HG03520 (cell line): ENCODE measurements at regions not wholly inside any gene's neighbourhood (a gene's known extent, or its start where the extent isn't known, plus 50 kb on each side); places are given as distances from the start of the nearest gene placed in this dataset.

Source experiments
- ATAC-seq: cut with Tn5 transposase; IDR thresholded peaks from one replicate; pipeline ENCODE4 v1.9.1; 2021; ENCODE audit warnings: mild to moderate bottlenecking, moderate library complexity; ENCODE audit not compliant: unreplicated experiment

DNA sequence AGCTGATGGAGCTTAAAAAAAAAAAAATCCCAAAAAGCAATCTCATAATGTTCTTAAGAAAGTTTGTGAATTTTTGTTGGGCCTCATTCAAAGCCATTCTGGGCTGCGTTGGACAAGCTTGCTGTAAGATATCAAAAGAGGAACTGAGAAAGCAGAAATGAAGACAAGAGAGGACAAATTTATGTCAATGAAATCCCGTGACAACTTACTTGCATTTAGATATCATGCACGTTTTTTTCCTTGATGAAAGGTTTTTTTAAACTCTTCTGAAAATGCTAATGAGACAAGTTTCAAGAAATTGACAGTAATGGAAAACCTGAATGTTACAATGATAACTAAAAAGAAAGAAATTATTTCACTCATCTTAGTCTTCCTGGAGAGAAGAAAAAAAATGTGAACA, 662.9 kb downstream of the SQOR start:
- ATAC-seq: no peak

- ATAC-seq: no peak
These were observed 665.9 kb downstream of the SQOR start for GRCh38 chr15:46300716-46301115.

- no peak for ATAC-seq
These were observed 666.5 kb downstream of the SQOR start for GRCh38 chr15:46301291-46301690.

- ATAC-seq: no peak
These were observed 667.0 kb downstream of the SQOR start for GRCh38 chr15:46301826-46302225.

DNA sequence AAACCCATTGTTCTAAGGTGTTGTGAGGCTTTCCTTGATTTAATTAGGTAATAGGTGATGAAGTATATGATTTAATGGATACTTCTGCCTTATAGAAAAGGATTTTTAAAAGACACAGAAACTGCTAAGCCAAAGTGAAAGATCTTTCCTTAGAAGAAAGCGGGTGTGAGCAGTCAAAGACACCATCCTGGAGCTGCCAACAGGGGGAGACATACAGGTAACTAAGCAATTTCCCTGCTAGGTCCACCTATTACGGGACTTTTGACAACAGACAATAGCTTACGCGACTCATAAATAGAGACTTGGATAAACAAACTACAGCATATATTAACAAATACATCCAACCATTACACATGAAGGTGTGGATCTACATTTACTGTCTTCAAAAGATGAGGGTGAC, 669.5 kb downstream of the SQOR start:
- ATAC-seq: no peak

DNA sequence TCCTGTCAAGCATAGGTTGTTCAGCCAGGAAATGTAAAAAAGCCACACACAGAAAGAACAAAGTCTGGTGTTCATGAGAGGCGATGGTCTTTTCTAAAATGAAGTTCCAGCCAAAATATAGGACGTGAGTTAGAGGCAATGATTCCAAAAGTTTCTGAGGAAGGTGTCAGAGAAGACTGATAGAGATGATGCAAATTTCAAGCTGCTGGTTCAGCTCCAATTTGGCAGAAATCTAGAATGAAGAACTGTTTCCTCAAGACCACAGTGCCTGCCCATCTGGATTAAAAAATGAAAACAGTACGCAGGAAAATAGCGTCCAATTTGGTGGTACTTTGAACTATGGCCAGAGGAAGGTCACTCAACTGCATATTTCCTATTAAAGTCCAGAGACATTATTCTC, 672.9 kb downstream of the SQOR start:
- ATAC-seq: no peak

DNA sequence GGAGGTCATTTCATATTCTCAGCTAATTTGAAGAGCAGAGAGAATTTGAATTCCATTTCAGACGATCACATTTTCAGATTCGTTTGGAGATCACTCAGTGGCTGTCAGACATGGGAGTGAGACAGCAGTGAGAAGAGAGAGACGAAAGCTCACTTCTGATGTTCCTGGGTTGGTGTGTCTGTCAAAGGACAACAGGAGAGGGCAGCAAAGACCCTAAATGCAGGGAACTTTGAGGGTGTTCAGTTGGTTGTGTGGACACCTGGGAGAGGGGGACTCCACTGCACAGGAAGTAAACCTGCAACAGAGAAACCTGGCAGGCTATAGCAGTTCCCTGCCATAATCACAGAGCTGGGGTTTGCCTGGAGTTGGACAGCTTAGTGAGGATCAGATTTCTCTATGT, 675.1 kb downstream of the SQOR start:
- ATAC-seq: no peak

GRCh38 chr15:46312133-46312740, 677.4 kb downstream of the SQOR start:
- ATAC-seq: no peak

DNA sequence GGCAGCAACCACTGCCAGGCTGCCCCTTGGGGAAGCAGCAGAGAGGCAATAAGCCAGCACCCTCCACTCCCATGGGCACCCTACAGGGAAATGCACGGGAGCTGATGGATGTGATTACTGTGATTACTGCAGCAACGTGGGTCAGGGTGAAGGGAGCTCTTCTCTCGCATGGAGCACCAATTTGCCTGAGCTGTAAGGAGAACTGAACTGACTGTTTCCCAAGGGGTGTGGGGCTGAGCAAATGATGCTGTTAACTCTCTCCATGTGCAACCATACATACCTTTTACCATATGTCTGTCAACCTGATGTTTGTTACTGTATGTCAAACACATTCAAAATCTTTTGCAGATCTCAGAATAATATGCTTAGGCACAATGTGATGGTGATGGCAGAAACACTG, 680.6 kb downstream of the SQOR start:
- ATAC-seq: no peak

DNA sequence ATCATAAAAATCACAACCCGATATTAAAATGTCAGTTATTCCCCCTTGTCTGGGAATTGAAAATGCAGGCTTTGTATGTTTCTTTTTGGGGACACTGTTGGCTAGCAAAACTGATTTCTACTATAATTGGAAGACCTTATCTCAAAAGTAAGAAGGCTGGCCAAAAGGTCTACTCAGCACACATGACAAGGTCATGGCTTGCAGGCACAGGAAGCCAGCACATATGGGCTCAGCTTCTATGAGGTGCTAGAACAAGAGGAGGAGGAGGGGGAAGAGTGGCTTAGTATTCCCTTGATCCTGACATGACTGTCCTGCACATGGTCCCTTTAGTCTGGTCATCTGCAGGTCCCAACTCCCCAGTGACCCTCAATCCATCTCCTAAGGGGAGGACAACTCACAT, 681.2 kb downstream of the SQOR start:
- no peak for ATAC-seq

DNA sequence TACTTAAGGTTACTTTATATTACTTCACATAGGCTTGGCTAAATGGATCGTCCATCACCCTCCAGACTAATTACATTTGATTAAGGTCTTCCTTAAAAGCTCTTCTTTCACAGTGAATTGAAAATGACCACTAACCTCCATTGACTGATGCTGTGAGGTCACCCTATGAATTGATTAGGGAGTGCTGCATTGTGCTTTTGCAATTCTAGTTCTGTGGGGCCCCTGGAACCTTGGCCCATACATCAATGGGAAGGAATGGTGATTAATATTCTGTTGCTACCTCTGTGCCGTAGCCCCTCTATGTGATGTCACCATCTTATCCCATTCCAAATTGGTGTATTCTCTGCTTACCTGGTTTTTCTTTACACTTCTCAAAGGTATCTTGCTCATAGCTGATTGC, 682.2 kb downstream of the SQOR start:
- no peak for ATAC-seq

DNA sequence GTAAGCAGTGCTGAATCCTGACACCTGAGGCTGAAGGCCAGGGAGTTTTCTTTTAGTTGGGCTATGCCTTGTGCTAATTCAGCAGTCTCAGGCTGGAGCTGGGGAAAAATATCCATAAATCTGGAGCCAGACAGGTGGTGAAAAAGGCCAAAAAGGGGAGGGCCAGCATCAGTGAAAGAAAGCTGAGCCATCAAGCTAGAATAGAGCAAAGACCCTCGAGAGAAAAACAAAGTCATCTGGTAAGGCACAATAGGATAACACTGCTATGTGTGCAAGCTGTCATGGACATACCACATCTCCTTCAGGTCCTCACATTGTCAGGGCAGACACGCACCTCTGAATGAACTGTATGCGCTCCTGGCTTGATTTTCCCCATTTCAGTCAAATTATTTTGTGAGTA, 687.9 kb downstream of the SQOR start:
- ATAC-seq: no peak

DNA sequence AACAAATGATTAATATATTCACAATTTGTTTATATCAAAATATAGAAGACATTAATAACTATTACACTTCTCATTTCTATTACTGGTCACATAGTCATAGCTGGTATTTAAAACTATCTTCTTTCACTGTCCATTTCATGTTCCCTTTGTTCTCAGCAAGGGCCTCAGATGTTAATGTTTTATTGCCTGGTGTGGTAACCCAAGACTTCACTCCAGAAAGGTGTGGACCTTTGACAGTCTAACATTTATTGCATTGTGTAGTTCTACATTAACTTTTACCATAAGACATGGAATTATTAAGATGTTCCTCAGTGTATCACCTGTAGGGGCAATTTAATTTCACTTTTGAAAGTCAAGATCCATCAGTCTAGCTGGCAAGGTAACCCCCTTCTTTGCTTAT, 691.3 kb downstream of the SQOR start:
- ATAC-seq: no peak

DNA sequence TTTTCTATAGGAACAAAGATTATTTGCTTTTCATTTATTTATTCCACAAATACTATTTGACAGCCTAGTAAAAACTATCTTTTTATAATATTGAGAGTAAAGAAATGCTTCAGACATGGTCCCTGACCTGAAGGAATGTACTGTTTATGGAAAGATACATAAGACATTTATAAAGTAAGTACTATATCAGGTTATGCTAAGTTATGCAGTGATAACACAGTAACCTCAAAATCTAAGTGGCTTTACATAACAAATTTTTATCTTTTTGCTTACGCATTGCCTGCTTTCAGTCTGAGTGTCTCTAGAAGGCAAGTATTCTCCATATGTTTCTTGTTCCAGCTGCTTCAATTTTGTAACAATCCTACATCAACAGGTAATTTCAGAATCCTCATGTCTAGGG, 694.0 kb downstream of the SQOR start:
- no peak for ATAC-seq

GRCh38 chr15:46329876-46330275, 695.0 kb downstream of the SQOR start:
- ATAC-seq: no peak

DNA sequence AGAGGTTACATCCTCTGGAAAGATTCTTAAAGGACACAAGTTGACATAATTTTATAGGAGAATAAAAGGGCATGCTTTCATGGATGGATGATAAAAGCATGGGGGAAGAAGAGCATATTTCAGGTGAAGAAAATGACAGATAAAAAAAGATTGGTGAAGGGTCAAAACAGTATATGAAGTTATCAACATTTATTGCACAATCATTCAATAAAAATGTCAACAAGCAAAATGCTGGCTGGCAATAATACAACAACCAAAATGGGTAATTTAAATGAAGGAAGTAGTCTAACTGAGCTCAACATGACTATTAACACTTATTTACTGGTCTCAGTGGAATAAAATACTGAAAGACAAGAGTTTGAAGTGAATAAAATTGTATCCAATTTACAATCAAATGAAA, 696.7 kb downstream of the SQOR start:
- ATAC-seq: no peak

- ATAC-seq: no peak
These were observed 708.5 kb downstream of the SQOR start for GRCh38 chr15:46343196-46343935.

- ATAC-seq: no peak
These were observed 709.4 kb downstream of the SQOR start for GRCh38 chr15:46344115-46344724.

- ATAC-seq: no peak
These were observed 710.1 kb downstream of the SQOR start for GRCh38 chr15:46344915-46345314.

DNA sequence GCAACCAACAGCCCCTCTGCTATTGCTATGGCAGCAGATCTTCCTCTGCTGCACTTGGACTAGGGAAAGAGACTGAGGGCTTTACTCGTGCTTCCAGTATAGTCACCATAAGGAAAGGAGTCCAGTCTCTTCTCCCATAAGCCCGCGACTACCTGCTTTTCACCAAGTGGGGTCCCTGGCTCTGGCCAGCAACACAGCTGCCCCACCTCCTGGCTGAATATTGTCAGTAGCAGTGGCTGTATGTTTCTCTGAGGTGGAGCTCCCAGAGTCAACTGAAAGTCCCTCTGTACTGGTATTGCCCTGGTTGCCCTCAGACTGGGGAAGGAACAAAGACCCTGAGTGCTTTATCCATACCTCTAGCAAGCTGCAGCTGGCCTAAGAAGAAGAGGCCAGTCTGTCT, 719.6 kb downstream of the SQOR start:
- no peak for ATAC-seq

DNA sequence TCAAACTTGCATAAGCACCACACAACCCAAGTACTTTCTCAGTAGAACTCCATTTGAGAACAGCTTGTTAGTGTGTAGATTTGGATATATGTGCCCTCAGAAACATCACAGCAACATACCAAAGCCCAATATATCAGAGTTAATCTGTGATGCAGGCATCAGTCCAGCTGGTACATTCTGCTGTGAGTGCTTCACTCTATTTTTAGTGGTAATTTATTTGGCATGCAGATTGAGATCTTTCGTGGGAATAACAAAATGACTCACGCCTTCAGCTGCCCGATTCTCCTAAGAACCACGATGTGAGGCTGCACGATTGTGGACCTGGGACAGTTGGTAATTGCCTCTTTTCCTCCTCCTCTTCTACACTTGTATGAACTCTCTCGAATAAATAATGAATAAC, 730.7 kb downstream of the SQOR start:
- ATAC-seq: no peak

GRCh38 chr15:46366360-46367007, 731.7 kb downstream of the SQOR start:
- no peak for ATAC-seq
